ENCODE measurements at regions not wholly inside any gene's neighbourhood (a gene's known extent, or its start where the extent isn't known, plus 50 kb on each side); places are given as distances from the start of the nearest gene placed in this dataset.
"Not testable (repeated sequence)": the region's sequence is repeated elsewhere in the genome, so short reads cannot be mapped to it uniquely, and the experiment has no call there.

- H3K27ac ChIP-seq (ENCODE audit: low read length); DNase-seq; intact Hi-C loops (cut with DNase I); H3K4me1 ChIP-seq (ENCODE audit: control insufficient read depth, insufficient read depth, low read length); ATAC-seq; H3K9me3 ChIP-seq (ENCODE audit: control insufficient read depth, low read length); H3K27me3 ChIP-seq (ENCODE audit: control insufficient read depth, insufficient read depth); H3K4me3 ChIP-seq (ENCODE audit: low read length): not testable (repeated sequence)
- 74% methylated on average over 3 of the region's 3 CpGs for WGBS
These were observed 63.8 kb downstream of the OR4A15 start for GRCh38 chr11:55431541-55431940.

- intact Hi-C loops (cut with DNase I), result no loop called here
- no peak for DNase-seq
These were observed 89.9 kb downstream of the OR4A15 start for GRCh38 chr11:55457641-55458040.

GRCh38 chr11:55459871-55460270, 92.1 kb downstream of the OR4A15 start:
- intact Hi-C loops (cut with DNase I); ATAC-seq: not testable (repeated sequence)

More at GRCh38 chr11:55457641-55458040, 89.9 kb downstream of the OR4A15 start:
- H3K9me3 ChIP-seq (ENCODE audit: control insufficient read depth, low read length), result no peaks in the 10 kb centered on the region
- no peak overlapping the region for H3K4me3 ChIP-seq (ENCODE audit: low read length)
- H3K27ac ChIP-seq (ENCODE audit: low read length), result no peak overlapping the region
- no peaks in the 10 kb centered on the region for H3K4me1 ChIP-seq (ENCODE audit: control insufficient read depth, insufficient read depth, low read length)
- H3K27me3 ChIP-seq (ENCODE audit: control insufficient read depth, insufficient read depth), result no peaks in the 10 kb centered on the region
- WGBS, result 11% methylated on average over 2 of the region's 2 CpGs
- ATAC-seq, result no peak

GRCh38 chr11:55474321-55474720, 79.9 kb upstream of the OR4C15 start:
- H3K27ac ChIP-seq (ENCODE audit: low read length), result no peak overlapping the region
- H3K9me3 ChIP-seq (ENCODE audit: control insufficient read depth, low read length), result no peaks in the 10 kb centered on the region
- H3K4me3 ChIP-seq (ENCODE audit: low read length), result no peak overlapping the region
- DNase-seq (no peak), ATAC-seq (no peak)
- 67% methylated on average over 2 of the region's 2 CpGs for WGBS
- no peaks in the 10 kb centered on the region for H3K27me3 ChIP-seq (ENCODE audit: control insufficient read depth, insufficient read depth)
- intact Hi-C loops (cut with DNase I), result no loop called here
- H3K4me1 ChIP-seq (ENCODE audit: control insufficient read depth, insufficient read depth, low read length), result no peaks in the 10 kb centered on the region

More at GRCh38 chr11:55459871-55460270, 92.1 kb downstream of the OR4A15 start:
- peak in 1 of 3 donors; percentile 7 for DNase-seq
- not testable (repeated sequence) for H3K4me1 ChIP-seq (ENCODE audit: control insufficient read depth, insufficient read depth, low read length); H3K27me3 ChIP-seq (ENCODE audit: control insufficient read depth, insufficient read depth); H3K9me3 ChIP-seq (ENCODE audit: control insufficient read depth, low read length); H3K27ac ChIP-seq (ENCODE audit: low read length); H3K4me3 ChIP-seq (ENCODE audit: low read length)
- 69% methylated on average over 19 of the region's 19 CpGs for WGBS

- DNase-seq, result no peak
- Histone ChIP-seq H3K9me3 (ENCODE audit: control insufficient read depth, low read length) (no peaks in the 10 kb centered on the region), H3K4me3 (ENCODE audit: low read length) (no peak overlapping the region), H3K4me1 (ENCODE audit: control insufficient read depth, insufficient read depth, low read length) (no peaks in the 10 kb centered on the region), H3K27me3 (ENCODE audit: control insufficient read depth, insufficient read depth) (no peaks in the 10 kb centered on the region), H3K27ac (ENCODE audit: low read length) (no peak overlapping the region)
- WGBS, result 88% methylated on average over 1 of the region's 1 CpG
- intact Hi-C loops (cut with DNase I), result no loop called here
- ATAC-seq, result no peak
These were observed 72.9 kb upstream of the OR4C15 start for GRCh38 chr11:55481416-55481815.

- Histone ChIP-seq H3K27ac (ENCODE audit: low read length) (no peak overlapping the region), H3K4me1 (ENCODE audit: control insufficient read depth, insufficient read depth, low read length) (no peaks in the 10 kb centered on the region), H3K9me3 (ENCODE audit: control insufficient read depth, low read length) (peaks cover 3% of the 10 kb centered on the region), H3K4me3 (ENCODE audit: low read length) (no peak overlapping the region), H3K27me3 (ENCODE audit: control insufficient read depth, insufficient read depth) (no peaks in the 10 kb centered on the region)
- WGBS, result 55% methylated on average over 5 of the region's 5 CpGs
- ATAC-seq (no peak), DNase-seq (no peak)
- intact Hi-C loops (cut with DNase I), result loop anchor here in 1 of 4 donors (10.0 kb wide), 1 partner anchor 58 kb away; the partner anchor contains the start of gene OR4C15
These were observed 57.2 kb upstream of the OR4C15 start for GRCh38 chr11:55497068-55497467.

- H3K27me3 ChIP-seq (ENCODE audit: control insufficient read depth, insufficient read depth), result no peaks in the 10 kb centered on the region
- no peak for ATAC-seq
- no peaks in the 10 kb centered on the region for H3K4me1 ChIP-seq (ENCODE audit: control insufficient read depth, insufficient read depth, low read length)
- intact Hi-C loops (cut with DNase I), result no loop called here
- no peak overlapping the region for H3K4me3 ChIP-seq (ENCODE audit: low read length)
- H3K9me3 ChIP-seq (ENCODE audit: control insufficient read depth, low read length), result no peaks in the 10 kb centered on the region
- DNase-seq, result no peak
- no peak overlapping the region for H3K27ac ChIP-seq (ENCODE audit: low read length)
- 87% methylated on average over 15 of the region's 15 CpGs for WGBS
These were observed 53.3 kb upstream of the OR4C15 start for GRCh38 chr11:55501014-55501413.

GRCh38 chr11:55503449-55503848, 50.8 kb upstream of the OR4C15 start:
- Histone ChIP-seq H3K27me3 (ENCODE audit: control insufficient read depth, insufficient read depth) (no peaks in the 10 kb centered on the region), H3K4me3 (ENCODE audit: low read length) (no peak overlapping the region), H3K9me3 (ENCODE audit: control insufficient read depth, low read length) (no peaks in the 10 kb centered on the region), H3K4me1 (ENCODE audit: control insufficient read depth, insufficient read depth, low read length) (no peaks in the 10 kb centered on the region), H3K27ac (ENCODE audit: low read length) (no peak overlapping the region)
- no peak for ATAC-seq
- no peak for DNase-seq
- intact Hi-C loops (cut with DNase I), result no loop called here
- 57% methylated on average over 3 of the region's 3 CpGs for WGBS
